ENCODE measurements at regions not wholly inside any gene's neighbourhood (a gene's known extent, or its start where the extent isn't known, plus 50 kb on each side); places are given as distances from the start of the nearest gene placed in this dataset.
"Not testable (repeated sequence)": the region's sequence is repeated elsewhere in the genome, so short reads cannot be mapped to it uniquely, and the experiment has no call there.

- TF ChIP-seq CTCF (conservative IDR thresholded peaks at IDR 0.05) = no peak
- no peak overlapping the region for H3K27ac ChIP-seq
Measured at GRCh38 chr7:84908196-84908793, 278.6 kb downstream of the SEMA3D start.

GRCh38 chr7:84906889-84907288 is 280.0 kb downstream of the SEMA3D start:
- no peak for TF ChIP-seq CTCF (conservative IDR thresholded peaks at IDR 0.05)
- no peak overlapping the region for H3K27ac ChIP-seq

GRCh38 chr7:84904561-84904960 is 282.3 kb downstream of the SEMA3D start:
- no peak overlapping the region for H3K27ac ChIP-seq
- TF ChIP-seq CTCF (conservative IDR thresholded peaks at IDR 0.05) = no peak

- TF ChIP-seq CTCF (conservative IDR thresholded peaks at IDR 0.05) = no peak
Measured at GRCh38 chr7:84901366-84901765, 285.5 kb downstream of the SEMA3D start.

GRCh38 chr7:84900215-84900614 is 286.6 kb downstream of the SEMA3D start:
- no peak for TF ChIP-seq CTCF (conservative IDR thresholded peaks at IDR 0.05)
- H3K27ac ChIP-seq = no peak overlapping the region

More at GRCh38 chr7:84901366-84901765, 285.5 kb downstream of the SEMA3D start:
- no peak overlapping the region for H3K27ac ChIP-seq

- no peak overlapping the region for H3K27ac ChIP-seq
- no peak for TF ChIP-seq CTCF (conservative IDR thresholded peaks at IDR 0.05)
Measured at GRCh38 chr7:84895563-84895962, 291.3 kb downstream of the SEMA3D start.

- H3K27ac ChIP-seq = not testable (repeated sequence)
Measured at GRCh38 chr7:84883570-84883969, 303.3 kb downstream of the SEMA3D start.

- not testable (repeated sequence) for H3K27ac ChIP-seq
Measured at GRCh38 chr7:84880326-84880997, 306.4 kb downstream of the SEMA3D start.
